ENCODE measurements at regions not wholly inside any gene's neighbourhood (a gene's known extent, or its start where the extent isn't known, plus 50 kb on each side); places are given as distances from the start of the nearest gene placed in this dataset.
"Not testable (repeated sequence)": the region's sequence is repeated elsewhere in the genome, so short reads cannot be mapped to it uniquely, and the experiment has no call there.

DNA sequence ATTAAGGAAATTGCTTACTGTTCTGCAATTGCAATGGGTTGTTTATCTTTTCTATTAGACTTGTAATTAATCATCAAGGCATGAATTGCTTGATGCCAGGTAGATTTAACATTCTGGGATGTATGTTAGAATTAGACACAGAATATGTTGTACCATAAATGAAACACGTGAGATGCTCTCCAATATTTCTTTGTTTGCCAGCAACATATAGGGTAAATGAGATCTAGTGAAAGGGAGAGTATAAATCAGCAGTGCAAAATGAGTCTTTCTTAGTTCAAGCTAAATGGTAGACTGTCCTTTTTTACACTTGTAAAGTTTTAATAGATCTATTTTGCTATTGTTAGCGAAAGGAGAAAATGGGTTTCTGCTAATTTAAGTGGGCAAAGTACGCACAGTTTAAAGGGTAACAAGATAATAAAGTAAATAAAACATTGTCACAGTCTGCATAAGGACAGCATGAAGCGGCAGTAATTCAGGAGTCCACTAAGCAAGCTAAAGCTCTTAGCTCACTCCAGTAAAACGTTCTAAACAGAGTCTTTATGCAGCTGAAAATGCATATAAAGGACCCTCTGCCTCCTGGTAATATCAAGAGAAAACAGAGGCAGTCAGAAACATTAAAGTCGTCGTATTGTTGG, 1137.1 kb downstream of the OLFM4 start:
- DNase-seq = no peak

DNA sequence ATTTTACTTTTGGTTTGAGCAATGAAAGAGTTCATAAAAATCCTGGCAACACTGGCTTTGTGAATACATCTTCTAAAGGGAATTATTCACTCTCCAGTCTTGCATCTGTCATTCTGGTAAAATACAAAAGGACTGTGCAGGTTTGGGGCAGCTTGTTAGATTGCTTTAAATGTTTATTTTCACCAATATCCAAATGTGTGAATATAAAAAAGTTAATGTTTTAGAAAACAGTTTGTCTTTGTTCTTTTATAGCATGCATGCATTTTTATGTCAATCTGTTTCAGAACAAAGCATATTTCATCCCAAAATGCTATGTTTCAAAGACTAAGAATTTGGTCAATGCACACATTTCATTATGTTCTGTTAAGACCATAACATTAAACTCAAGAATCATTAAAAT, 1145.4 kb downstream of the OLFM4 start:
- DNase-seq = no peak

GRCh38 chr13:54175466-54175865, 1146.9 kb downstream of the OLFM4 start:
- no peak for DNase-seq

DNA sequence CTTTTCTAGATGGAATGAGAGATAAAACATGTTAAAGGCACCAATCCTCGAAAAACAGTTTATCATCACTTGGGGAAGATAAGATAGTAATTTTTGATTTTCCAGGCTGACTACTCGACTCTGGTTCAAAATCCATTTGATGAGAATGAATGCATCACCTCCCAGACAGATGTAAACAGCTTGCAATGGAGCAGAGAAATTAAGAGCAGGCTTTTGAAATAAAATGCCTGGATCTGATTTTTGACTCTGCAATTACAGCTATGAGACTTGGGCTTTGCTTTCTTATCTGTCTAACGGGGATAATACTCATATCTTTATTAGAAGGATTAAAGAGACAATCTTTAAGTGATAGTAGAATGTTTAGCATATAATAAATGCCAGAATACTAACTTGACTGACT, 1148.9 kb downstream of the OLFM4 start:
- DNase-seq = no peak

GRCh38 chr13:54183166-54183565, 1154.6 kb downstream of the OLFM4 start:
- no peak for DNase-seq

DNA sequence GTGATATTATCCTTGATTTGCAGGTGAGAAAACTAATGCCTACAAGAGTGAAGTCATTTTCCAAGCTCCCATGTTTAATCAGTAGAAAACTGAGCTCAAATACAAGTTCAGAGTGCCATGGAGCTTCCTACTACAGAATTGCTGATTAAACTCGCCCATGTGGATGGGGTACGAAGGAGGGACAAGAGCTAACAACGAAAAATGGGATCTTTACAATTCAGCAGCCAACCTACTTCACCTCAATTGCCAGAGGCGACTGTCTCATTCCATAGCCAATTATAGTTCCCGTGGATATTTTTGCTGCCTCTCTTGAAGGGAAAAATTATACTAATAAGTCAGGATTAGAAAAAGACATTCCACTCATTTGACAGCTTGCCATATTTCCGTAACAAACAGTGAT, 1155.1 kb downstream of the OLFM4 start:
- no peak for DNase-seq

- DNase-seq = no peak
These were observed 1156.0 kb downstream of the OLFM4 start for GRCh38 chr13:54184576-54184975.

GRCh38 chr13:54185101-54185500, 1156.5 kb downstream of the OLFM4 start:
- no peak for DNase-seq

DNA sequence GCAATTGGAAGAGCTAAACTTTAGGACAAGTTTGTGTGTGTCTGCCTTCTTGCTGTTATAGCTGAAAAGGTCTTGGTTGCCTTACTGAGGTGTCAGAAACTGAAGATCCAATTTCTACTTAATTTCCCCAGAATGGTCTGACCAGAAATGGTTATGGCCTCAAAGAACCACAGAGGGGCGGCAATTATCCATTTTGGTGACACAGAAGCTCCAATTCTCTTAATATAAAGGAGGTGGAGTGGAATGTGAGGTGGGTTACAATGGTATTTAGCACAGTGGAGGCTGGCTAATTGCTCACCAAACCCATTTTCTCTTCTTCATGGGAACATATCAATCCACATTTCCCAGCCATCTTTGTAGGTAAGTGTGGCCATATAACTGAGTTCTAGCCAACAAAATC, 1157.2 kb downstream of the OLFM4 start:
- no peak for DNase-seq

GRCh38 chr13:54187461-54187860, 1158.8 kb downstream of the OLFM4 start:
- DNase-seq = no peak

- DNase-seq = no peak
These were observed 1165.8 kb downstream of the OLFM4 start for GRCh38 chr13:54194233-54195024.

GRCh38 chr13:54196684-54197083, 1168.1 kb downstream of the OLFM4 start:
- no peak for DNase-seq

DNA sequence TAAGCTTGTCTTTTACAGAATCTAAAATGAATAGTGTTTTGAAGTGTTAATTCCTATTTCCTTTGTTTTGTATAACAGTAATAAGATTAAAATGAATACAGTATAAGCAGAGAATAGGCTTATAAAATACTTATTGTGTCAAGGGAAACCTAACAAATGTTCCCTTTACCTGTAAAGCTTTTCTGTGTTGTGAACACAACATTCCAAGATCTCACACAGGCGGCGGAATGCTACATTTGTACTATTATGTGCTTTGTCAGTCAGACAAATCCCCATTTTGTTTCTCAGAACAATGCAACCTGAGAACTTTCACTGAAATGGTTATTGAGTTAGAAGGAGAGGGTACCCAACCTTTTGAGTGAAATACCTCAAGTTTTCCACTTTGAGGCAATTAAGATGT, 1170.3 kb downstream of the OLFM4 start:
- DNase-seq = no peak

DNA sequence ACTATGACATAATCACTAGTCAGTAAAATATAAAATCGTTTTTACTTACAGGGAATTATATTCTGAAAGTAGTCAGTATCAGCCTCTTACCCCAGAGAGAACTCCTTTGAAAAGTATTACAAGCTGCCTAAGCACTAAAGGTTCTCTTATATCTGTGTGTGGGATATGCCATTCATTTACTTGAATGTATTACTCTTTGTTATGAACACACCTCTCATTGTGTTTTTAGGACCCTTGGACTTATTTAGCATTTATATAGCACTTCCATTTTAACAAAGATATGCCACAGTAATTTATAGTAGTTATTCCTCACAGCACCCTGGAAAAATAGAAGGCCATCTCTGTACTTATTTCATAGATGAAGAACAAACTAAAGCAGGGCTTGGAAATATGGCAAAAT, 1178.0 kb downstream of the OLFM4 start:
- no peak for DNase-seq

DNA sequence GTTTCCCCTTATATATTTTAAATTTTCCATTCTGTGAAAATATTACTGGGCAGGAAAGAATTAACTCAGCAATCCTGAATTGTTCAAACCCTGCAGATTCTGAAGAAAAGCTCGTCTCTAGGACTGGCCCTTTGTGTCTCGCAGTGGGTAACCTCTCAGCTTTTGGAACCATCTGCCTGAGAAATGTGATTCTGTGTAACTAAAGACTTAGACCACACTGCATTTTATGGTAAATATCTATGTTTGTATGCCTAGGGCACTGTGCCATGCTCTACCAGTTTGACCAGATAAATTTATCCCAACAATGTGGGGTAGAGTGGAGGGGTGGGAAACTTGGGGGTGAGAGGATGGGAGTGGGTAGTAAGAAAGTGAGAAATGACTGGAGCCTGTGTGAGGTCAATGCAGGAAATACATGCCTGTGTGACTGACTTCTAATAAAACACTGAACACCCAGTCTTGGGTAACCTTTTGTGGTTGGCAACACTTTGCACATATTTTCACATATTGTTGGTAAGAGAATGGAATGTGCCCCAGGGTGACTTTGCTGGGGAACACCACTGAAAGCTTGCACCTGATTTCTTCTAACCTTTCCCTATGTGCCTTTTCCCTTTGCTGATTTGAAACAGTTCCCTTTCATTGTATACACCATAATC, 1181.9 kb downstream of the OLFM4 start:
- DNase-seq = no peak

DNA sequence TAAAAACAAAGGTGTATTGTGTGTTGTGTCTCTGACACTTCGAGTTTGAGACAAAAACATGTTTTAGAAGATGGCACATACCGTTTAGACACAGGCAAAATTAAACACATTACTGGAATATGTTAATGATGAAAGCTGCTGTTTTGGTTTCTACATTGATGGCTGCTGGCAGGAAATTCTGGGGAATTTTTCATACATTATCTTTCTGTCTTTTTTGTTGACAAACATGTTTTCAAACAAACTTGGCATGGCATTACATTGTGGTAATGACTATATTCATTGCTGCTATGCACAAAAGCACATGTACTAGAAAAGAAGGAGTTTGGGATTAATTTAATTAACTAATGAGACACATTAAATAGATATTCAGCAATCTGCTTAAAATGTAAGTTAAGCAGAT, 1187.6 kb downstream of the OLFM4 start:
- DNase-seq = no peak

- DNase-seq = no peak
These were observed 1198.3 kb downstream of the OLFM4 start for GRCh38 chr13:54226876-54227275.

DNA sequence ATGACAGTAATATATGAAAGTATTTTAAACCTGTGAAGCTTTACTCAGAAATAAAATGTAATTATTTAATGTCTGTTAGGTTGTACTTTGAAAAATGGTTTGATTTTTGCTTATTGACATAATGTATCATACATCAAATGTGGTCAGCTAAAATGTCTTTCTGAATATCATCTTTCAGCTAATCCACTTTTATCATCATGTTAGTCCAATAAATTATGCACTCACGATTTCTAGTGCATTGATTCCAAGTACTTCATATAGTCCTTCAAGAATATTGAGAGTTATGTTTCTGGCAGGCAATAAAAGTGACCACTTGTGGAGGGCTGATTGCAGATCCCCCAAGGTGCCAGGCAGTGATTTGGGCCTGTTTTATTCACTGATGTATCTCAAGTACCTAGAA, 1204.1 kb downstream of the OLFM4 start:
- DNase-seq = no peak

DNA sequence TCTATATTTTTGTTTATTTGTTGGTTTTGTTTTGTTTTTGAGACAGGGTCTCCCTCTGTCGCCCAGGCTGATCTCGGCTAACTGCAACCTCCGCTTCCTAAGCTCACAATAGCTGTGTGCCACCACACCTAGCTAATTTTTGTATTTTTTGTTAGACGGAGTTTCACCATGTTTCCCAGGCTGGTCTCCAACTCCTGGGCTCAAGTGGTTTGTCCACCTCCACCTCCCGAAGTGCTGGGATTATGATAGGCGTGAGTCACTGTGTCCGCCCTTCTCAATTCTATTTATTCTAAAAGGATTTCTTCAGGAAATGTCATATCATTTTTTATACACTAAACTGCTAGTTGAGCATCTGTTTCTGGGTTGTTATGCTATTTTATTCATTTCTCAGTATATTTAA, 1206.0 kb downstream of the OLFM4 start:
- no peak for DNase-seq

DNA sequence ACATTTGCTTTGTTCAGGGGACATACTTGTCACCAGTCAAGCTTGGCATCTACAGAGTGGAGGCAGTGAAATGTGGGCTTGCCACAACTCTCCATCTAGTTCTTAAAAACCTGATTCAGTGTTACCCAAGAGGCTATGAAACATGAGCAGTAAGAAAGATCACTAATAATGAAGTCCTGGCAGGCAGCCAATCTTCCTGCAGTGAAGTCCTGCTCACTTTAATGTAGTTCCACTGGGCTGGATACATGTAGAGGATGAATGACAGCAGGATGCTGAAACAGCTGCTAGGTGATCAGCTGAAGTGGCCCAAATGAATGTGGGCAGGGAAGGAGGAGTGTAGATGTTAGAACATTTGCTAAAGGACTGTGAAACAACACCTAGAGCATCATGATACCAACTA, 1213.1 kb downstream of the OLFM4 start:
- DNase-seq = peak; percentile 33

- DNase-seq = no peak
These were observed 1219.7 kb downstream of the OLFM4 start for GRCh38 chr13:54248306-54248705.

GRCh38 chr13:54261856-54262255, 1233.2 kb downstream of the OLFM4 start:
- DNase-seq = no peak

GRCh38 chr13:54263868-54264267, 1235.3 kb downstream of the OLFM4 start:
- DNase-seq = no peak

DNA sequence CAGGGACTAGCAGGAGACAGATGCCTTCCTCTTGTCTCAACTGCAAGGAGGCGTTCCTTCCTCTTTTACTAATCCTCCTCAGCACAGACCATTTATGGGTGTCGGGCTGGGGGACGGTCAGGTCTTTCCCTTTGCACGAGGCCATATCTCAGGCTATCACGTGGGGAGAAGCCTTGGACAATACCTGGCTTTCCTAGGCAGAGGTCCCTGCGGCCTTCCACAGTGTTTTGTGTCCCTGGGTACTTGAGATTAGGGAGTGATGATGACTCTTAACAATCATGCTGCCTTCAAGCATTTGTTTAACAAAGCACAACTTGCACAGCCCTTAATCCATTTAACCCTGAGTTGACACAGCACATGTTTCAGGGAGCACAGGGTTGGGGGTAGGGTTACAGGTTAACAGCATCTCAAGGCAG, 1238.6 kb downstream of the OLFM4 start:
- not testable (repeated sequence) for DNase-seq
